ENCODE measurements at regions not wholly inside any gene's neighbourhood (a gene's known extent, or its start where the extent isn't known, plus 50 kb on each side); places are given as distances from the start of the nearest gene placed in this dataset.

GRCh38 chr1:192005976-192006375, 152.3 kb upstream of the RGS18 start:
- dilution Hi-C loops (cut with HindIII; ENCODE audit: low sequenced_read_pairs, unreplicated experiment) (no loop called here), intact Hi-C loops (cut with micrococcal nuclease) (no loop called here), in situ Hi-C loops (cut with MboI; ENCODE audit: low sequenced_read_pairs) (no loop called here)
- ChIA-PET CTCF (no interaction called here), POLR2A (ENCODE audit: unreplicated experiment) (no interaction called here)
- H3K27me3 ChIP-seq (ENCODE audit: control insufficient read depth, insufficient read depth, low read length): no peaks in the 10 kb centered on the region
- no peak for TF ChIP-seq MXI1 (IDR thresholded peaks at IDR 0.05; ENCODE audit: borderline replicate concordance, low read depth, low read length)
- TF ChIP-seq MAFK (IDR thresholded peaks at IDR 0.05; ENCODE audit: low read depth, low read length): no peak
- TF ChIP-seq SMC3 (IDR thresholded peaks at IDR 0.05; ENCODE audit: low read depth, low read length): no peak
- no peak for TF ChIP-seq RCOR1 (IDR thresholded peaks at IDR 0.05; ENCODE audit: insufficient replicate concordance, low read length)
- TF ChIP-seq RFX5 (IDR thresholded peaks at IDR 0.05; ENCODE audit: low read depth, low read length): no peak
- TF ChIP-seq CHD1 (IDR thresholded peaks at IDR 0.05; ENCODE audit: low read depth, low read length): no peak
- no peak for TF ChIP-seq CTCF (conservative IDR thresholded peaks at IDR 0.05; ENCODE audit: low read depth, low read length)
- no peak for TF ChIP-seq USF2 (IDR thresholded peaks at IDR 0.05; ENCODE audit: low read depth, low read length)
- TF ChIP-seq CEBPB (IDR thresholded peaks at IDR 0.05; ENCODE audit: low read depth, low read length): no peak
- no peak for TF ChIP-seq NFE2L2 (IDR thresholded peaks at IDR 0.05; ENCODE audit: low read depth, low read length)
- no peak for TF ChIP-seq MAZ (IDR thresholded peaks at IDR 0.05; ENCODE audit: borderline replicate concordance, low read depth, low read length)
- no peak for TF ChIP-seq FOS (IDR thresholded peaks at IDR 0.05; ENCODE audit: low read depth, low read length)
- TF ChIP-seq RAD21 (IDR thresholded peaks at IDR 0.05; ENCODE audit: low read length): no peak
- no peak for TF ChIP-seq ELK1 (IDR thresholded peaks at IDR 0.05; ENCODE audit: borderline replicate concordance, low read depth, low read length)
- no peak for TF ChIP-seq POLR2A (IDR thresholded peaks at IDR 0.05; ENCODE audit: low read depth, low read length)
- TF ChIP-seq BHLHE40 (IDR thresholded peaks at IDR 0.05; ENCODE audit: low read depth, low read length): no peak
- 100% methylated on average over 1 of the region's 3 CpGs; no CpG with 5 or more reads in 1 of the 2 experiments for WGBS, 2 experiments (ENCODE audit: extremely low coverage in 2 of 2, insufficient read length in 1 of 2)
- no peak overlapping the region for H2AFZ ChIP-seq (replicated peaks; ENCODE audit: low read length, poor library complexity)
- peak overlapping the region; percentile 69; the same call in 1 of the 2 replicates for H4K5ac ChIP-seq (ENCODE audit: low read depth, low read length)
- H3K14ac ChIP-seq (replicated peaks; ENCODE audit: low read depth, low read length): no peak overlapping the region
- H2BK5ac ChIP-seq (ENCODE audit: low read depth, low read length, poor library complexity, severe bottlenecking): peak overlapping the region; percentile 50
- no peak overlapping the region for H3K27ac ChIP-seq (ENCODE audit: insufficient read depth, low read length)
- H3K4me2 ChIP-seq (ENCODE audit: low read depth, low read length): no peak overlapping the region
- ATAC-seq (ENCODE audit: low read depth) (no peak), DNase-seq (no peak)
- H2BK120ac ChIP-seq (ENCODE audit: low read depth, low read length): no peak overlapping the region
- H3K79me1 ChIP-seq (ENCODE audit: low read depth in 1 of 2, low read length in 2 of 2): no peaks in the 10 kb centered on the region
- H3K36me3 ChIP-seq (ENCODE audit: control insufficient read depth, insufficient read depth, low read length): no peaks in the 10 kb centered on the region
- no peak overlapping the region for H2AK5ac ChIP-seq (ENCODE audit: low read depth, low read length)
- H4K8ac ChIP-seq (ENCODE audit: low read depth in 2 of 2, low read length in 2 of 2): no peak overlapping the region
- no peaks in the 10 kb centered on the region for H3K9me3 ChIP-seq (ENCODE audit: control insufficient read depth, insufficient read depth, low read length)
- no TSS peak for BruUV-seq (replicated peaks)
- 0 out of 2 replicates have a peak, but pooled peaks cover 5% of the 10 kb centered on the region for H3K4me1 ChIP-seq (ENCODE audit: control insufficient read depth, insufficient read depth, low read length)
- peak overlapping the region; percentile 78; the same call in 1 of the 2 replicates for H3K18ac ChIP-seq (ENCODE audit: low read depth, low read length)
- H4K91ac ChIP-seq (ENCODE audit: insufficient read depth, low read depth, low read length): no peak overlapping the region
- no peak overlapping the region for H3K4me3 ChIP-seq (ENCODE audit: insufficient read depth, low read depth, low read length)
- H3K9me1 ChIP-seq (ENCODE audit: insufficient read depth, low read length): no peaks in the 10 kb centered on the region; the same call in 1 of the 2 replicates
- no peak overlapping the region for H3K4ac ChIP-seq (ENCODE audit: low read depth, low read length)
- no peak overlapping the region for H3K23ac ChIP-seq (ENCODE audit: low read depth, low read length)
- no peak overlapping the region for H3K56ac ChIP-seq (ENCODE audit: extremely low read depth, insufficient read depth, low read length)
- H2BK20ac ChIP-seq (ENCODE audit: low read depth, low read length): no peak overlapping the region
- H2AK9ac ChIP-seq (replicated peaks; ENCODE audit: low read depth, low read length, poor library complexity): no peak overlapping the region
- no peak overlapping the region for H3K9ac ChIP-seq (ENCODE audit: low read depth, low read length)
- no peak overlapping the region for H2BK15ac ChIP-seq (ENCODE audit: low read depth, low read length)
- no peaks in the 10 kb centered on the region for H4K20me1 ChIP-seq (ENCODE audit: insufficient read depth, low read length)

Measured in IMR-90 (cell line).